ENCODE measurements at regions not wholly inside any gene's neighbourhood (a gene's known extent, or its start where the extent isn't known, plus 50 kb on each side); places are given as distances from the start of the nearest gene placed in this dataset.

DNA sequence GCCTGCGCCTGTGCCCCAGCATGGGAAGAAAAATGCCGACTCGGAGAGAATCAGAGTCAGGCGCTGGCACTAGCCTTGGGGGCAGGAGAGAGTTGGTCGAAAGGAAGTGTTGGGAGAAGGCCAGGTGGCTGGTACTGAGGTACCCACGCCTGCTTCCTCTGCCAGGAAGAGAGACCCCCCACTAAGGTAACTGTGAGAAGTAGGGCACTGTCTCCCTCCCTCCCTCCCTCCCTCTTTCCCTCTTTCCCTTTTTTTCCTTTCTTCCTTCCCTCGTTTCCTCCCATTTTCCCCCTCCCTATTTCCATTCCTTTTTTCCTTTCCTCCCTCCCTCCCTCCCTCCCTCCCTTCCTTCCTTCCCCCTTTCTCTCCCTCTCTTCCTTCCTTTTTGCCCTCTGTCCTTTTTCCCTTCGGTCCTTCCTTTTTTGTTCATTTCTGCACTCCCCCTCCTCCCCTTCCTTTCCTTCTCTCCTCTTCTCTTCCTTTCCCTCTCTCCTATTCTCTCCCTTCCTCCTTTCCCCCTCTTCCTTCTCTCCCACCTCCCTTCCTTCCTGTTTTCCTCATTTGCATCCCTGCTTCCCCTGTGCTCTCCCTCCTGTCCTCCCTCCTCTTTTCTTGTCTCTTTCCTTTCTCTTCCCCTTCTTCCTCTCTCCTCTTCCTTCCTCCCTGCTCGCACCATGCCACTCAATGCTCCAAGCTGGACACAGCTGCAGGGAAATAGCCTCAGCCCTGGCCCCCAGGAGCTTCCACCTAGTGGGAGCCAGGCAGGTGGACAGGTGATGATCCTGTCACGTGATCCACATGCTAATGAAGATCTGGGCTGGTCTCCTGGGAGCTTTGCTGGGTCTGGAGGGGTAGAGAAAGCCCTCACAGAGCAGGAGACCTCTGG is 148.0 kb downstream of the DHX35 start:
- DNase-seq: no peak

DNA sequence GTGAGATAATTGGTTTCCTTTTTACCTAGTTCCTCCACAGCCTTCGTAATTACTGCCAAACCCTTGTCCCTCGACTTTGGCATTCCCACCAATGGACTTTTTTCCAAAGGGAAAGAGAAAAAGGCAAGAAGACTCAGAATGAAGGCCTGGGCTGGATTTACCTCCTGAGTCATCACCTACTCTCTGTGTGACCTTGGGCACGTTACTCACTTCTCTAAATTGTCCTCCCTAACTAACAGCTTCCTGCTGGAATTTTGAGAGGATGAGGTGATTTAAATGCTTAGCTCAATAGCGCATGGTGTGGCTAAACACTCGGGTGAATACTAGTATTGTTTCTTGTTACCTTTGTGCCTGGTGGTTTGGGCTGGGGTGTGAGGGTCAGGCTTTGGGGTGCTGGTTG is 146.6 kb downstream of the DHX35 start:
- DNase-seq: no peak

DNA sequence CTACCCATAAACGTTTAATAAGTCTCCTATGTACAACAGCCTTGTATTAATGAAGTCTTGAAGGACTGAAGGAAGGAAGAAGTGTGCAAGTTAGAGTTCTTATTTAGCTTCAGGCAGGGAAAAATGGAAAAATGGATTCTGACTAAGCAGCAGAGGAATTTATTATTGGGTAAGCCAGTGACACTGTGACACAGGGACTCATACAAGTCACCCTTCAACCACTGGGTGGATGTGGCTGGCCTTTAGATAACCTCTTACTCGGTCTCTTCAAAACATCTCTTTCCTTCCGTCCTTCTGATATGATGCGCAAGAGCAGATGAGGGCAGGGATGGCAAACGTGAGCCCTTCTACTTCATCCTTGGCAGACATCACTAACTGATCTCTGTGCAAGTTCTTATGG is 145.6 kb downstream of the DHX35 start:
- no peak for DNase-seq

DNA sequence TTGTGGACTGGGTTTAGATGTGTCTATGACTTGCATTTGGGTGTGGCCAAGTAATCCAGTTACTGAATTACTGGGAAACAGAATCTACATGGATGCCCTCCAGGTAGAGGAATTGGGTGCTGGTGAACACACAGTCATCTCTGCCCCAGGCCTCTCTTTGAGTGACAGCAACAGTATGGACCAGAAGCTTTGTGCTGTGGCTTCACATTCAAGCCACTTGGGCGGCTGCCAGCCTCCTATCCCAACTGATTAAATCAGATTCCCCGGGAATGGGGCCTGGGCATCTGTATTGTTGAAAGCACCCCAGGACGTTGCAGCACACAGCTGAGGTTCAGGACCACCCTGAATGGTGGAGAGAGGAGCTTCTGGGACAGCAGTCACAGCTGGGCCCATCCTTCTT is 144.6 kb downstream of the DHX35 start:
- no peak for DNase-seq

DNA sequence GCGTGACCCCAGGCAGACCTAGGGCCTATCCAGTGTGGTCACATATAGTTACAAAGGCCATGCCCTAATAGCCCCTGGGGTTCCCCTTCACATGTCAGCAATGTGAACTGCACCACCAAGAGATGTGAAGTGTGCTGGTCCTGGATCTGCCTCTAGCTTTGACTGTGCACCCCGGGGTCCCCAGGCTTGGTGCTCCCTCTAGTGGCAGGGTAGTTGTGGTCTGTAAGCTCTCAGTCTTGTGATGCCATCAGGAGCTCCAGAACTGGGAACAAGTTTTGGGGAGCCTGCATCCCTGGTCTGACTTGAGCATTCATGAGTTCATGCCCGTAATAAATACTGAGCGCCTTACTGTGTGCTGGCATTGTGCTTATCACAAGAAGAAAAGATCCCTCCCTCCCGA is 143.4 kb downstream of the DHX35 start:
- DNase-seq: peak; percentile 15

DNA sequence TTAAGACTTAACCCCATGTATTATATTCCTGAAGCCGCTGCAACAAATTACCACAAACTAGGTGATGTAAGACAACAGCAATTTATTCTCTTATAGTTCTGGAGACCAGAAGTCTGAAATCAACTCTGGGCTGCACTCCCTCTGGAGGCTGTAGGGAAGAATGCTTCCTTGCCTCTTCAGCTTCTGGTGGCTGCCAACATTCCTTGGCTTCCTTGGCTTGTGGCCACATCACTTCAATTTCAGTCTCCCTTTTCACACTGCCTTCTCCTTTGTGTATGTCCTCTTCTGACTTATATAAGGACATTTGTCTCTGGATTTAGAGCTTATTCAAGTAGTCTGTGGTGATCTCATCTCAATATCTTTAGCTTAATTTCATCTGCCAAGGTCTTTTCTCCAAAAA is 141.6 kb downstream of the DHX35 start:
- no peak for DNase-seq

DNA sequence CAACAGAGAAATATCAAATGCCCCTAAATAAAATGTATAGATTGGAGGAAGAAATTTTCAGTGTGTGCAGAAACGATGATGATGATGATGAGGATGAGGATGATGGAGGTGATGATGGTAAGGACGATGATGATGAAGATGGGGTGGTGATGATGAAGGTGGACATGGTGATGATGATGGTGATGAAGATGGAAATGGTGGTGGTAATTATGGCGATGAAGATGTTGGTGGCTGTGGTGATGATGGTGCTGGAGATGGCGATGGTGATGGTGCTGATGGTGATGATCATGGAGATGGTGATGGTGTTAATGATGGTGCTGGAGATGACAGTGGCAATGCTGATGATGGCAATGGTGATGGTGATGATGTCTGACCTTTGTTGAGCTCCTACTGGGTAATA is 141.2 kb downstream of the DHX35 start:
- no peak for DNase-seq

DNA sequence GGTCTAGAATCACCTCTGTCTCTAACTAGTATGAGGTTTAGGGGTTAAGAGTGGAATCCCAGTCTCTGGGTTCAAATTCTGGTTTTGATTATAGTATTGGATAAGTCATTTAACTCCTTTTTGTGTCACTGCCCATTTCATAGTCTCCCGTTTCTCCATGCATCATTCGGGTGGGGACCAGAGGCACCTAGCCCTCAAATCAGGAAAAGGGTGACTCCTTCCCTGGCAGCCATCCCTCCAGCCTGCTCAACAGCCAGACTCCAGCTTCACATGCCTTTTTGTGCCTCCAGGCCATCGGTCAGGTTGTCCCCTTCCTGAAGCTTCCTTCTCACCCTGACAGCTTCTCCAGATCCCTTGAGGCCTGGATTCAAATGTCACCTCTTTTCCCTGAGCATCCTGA is 139.8 kb downstream of the DHX35 start:
- DNase-seq: no peak

DNA sequence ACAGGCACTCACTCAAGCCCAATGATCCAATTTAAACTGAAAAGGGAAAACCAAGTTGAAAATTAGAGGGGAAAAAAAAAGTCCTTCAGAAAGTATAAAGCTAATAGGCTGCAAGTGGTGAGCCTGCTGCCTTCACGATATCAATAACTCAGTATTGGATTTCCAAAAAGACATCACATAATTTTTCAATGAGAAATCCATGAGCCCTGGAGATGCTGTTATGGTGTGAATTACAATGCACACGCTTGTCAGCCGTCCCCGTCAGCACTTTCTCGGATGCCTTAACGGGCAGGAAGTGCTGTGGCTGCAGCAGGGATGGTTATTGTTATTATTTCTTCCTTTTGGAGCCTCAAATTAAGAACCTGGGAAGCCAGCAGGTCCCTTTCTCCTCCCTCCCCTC is 138.5 kb downstream of the DHX35 start:
- DNase-seq: no peak

DNA sequence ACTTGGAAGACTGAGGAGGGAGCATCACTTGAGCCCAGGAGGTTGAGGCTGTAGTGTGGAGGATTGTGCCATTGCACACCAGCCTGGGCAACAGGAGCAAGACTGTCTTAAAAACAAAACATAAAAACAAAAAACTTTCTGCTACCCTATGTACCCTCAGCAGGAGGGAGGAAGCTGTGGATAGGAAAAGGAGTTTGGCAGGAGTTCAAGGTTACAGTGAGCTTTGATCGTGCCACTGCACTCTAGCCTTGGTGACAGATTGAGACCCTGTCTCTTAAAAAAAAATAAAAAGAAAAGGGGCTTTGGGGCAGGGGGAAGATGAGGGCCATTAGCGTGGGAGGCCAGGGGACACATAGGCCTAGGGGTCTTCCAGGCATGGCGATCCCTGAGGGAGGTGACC is 135.7 kb downstream of the DHX35 start:
- DNase-seq: no peak

DNA sequence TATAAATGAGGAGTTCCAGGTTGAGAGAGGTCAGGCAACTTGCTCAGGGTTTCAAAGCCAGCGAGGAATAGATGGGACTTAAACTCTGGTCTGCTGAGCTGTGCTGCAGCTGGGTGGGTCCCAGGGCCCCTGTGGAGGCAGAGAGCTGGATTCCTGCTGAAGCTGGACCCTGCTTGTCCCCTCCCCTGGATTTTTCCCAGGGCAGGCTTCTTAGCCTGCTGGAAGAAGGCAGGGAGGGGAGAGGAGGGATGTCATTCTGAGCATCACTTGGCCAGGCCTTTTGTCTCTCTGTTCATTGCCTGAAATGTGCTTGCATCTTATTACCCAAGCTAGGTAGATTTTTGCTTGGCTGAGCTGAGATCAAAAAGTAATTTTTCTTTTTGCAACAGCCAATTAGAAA is 133.7 kb downstream of the DHX35 start:
- no peak for DNase-seq

DNA sequence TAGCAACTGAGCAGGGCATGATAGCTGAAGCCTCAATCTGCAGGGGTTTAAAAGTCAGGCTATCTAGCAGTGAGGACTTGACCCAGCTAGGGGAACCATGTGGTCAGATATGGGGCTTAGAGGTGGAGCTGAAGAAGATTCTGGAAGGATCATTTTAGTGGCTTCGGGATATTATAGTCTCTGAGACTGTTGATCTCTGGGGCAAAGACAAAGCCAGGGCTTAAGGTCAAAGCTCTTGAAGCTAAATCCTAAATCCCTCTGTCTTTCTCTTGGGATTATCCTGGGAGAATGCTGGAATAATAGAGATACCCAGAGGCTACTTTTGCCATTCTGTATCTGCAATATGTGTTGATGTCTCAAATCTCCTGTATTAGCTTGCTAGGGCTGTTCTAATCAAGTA is 132.2 kb downstream of the DHX35 start:
- DNase-seq: no peak

DNA sequence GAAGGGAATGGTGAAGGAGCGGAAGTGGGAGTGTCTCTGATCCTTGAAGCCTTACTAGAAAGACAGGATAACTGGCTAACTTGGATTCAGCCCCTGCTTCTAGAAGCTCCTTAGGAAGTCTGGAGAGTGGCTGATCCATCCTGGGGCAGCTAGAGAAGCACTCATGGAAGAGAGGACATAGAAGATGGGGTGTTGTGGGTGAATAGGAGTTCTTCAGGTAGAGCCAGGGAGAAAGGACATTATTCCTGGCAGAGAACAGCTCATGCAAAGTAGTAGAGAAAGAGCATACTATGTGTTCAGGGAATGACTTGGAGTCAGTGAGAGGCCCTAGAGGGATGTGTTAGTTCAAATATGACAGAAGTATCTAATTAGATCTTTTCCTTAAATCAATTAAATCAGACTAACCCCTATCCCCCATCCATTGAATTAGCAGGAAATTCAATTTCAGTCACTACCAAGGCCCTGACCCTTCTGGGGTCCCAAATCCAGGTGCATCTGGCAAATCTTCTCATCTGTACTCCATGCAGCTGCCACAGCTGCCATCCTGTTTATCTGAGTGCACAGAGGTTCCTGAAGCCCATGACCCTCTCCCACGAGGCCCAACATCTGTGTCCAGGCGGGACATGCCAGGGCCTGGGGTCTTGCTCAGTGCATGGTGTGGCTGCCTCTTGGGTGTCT is 130.7 kb downstream of the DHX35 start:
- DNase-seq: no peak

DNA sequence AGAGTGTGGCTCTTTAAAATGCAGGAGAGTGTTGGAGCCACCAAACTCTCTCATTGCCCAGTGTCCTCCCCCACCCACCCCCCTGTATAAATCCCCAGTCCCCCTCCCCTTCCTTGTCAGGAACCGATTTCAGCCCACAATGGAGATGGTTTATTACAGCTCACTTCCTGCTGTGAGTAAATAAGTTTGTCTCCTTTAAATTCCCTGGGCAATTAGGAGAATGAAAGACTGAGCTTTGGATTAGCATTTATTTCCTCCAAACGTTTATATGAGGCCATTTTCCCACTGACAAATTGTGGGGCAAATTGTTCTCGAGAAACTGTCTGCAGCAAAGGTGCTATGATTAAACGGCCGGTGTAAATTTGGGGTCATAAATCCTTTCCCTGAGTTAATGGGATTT is 128.8 kb downstream of the DHX35 start:
- no peak for DNase-seq

DNA sequence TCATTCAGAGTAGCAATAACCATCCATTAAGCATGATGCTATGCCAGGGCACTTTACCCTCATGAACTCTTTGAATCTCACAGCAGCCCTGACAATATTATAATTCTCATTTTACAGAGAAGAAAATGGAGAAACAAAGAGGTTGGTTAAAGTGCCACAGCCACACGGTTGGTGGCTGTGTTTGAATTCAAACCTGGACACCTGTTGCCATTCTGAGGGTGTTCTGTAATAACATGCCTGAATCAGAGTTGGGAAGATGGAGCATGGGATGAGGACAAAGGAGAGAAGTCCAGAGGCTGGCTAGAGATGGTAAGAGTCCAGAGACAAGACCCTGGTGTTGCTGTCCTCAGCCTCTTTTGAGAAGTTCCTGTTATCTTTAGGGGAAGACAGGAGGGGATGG is 127.7 kb downstream of the DHX35 start:
- no peak for DNase-seq
